CD14-positive monocyte (primary cell): ENCODE measurements at regions not wholly inside any gene's neighbourhood (a gene's known extent, or its start where the extent isn't known, plus 50 kb on each side); places are given as distances from the start of the nearest gene placed in this dataset.

ENCODE experiments used
- DNase-seq, 3 donors: peaks; one replicate each; pipeline ENCODE4 v3.0.0-alpha.2; 2011 to 2022
- H2AFZ ChIP-seq: 2 replicates; pipeline ENCODE4 v1.6.0; 2012; ENCODE audit warnings: mild to moderate bottlenecking, low read depth, low read length, inconsistent platforms; ENCODE audit not compliant: insufficient read depth, poor library complexity, severe bottlenecking
- H3K27ac ChIP-seq, 2 donors: 1 replicate in 1 of 2; 2 replicates in 1 of 2; pipeline ENCODE4 v1.5.1; 2012 to 2013; ENCODE audit warnings: low read length in 2 of 2, control low read depth in 1 of 2, inconsistent platforms in 1 of 2, low read depth in 1 of 2, mild to moderate bottlenecking in 1 of 2
- H3K27me3 ChIP-seq, 2 donors: one replicate each; pipeline versions ENCODE4 v1.6.0 to v1.6.1; 2011 to 2013; ENCODE audit warnings: low read length in 2 of 2; ENCODE audit not compliant: control insufficient read depth in 2 of 2, insufficient read depth in 2 of 2
- H3K36me3 ChIP-seq, 2 donors: replicated peaks in 1 of 2; 1 replicate in 1 of 2; 2 replicates in 1 of 2; pipeline versions ENCODE4 v1.5.1 to v1.6.1; 2012 to 2013; ENCODE audit warnings: low read length in 2 of 2, control low read depth in 1 of 2, inconsistent platforms in 1 of 2, mild to moderate bottlenecking in 1 of 2; ENCODE audit not compliant: insufficient read depth in 2 of 2, control insufficient read depth in 1 of 2
- H3K4me1 ChIP-seq, 2 donors: 1 replicate in 1 of 2; 2 replicates in 1 of 2; pipeline versions ENCODE4 v1.5.1 to v1.6.1; 2012 to 2013; ENCODE audit warnings: low read length in 2 of 2, control low read depth in 1 of 2, inconsistent platforms in 1 of 2, mild to moderate bottlenecking in 1 of 2, moderate library complexity in 1 of 2; ENCODE audit not compliant: insufficient read depth in 2 of 2, control insufficient read depth in 1 of 2
- H3K4me2 ChIP-seq: replicated peaks from 2 replicates; pipeline ENCODE3; 2012; ENCODE audit warnings: low read length, moderate library complexity, mild to moderate bottlenecking; ENCODE audit not compliant: poor library complexity, severe bottlenecking; ENCODE audit errors: extremely low read depth
- H3K4me3 ChIP-seq, 3 experiments: fragments of 200-600 bp in 1 of 3; sonication (generic) in 1 of 3; replicated peaks in 1 of 3; 1 replicate in 2 of 3; 2 replicates in 1 of 3; pipeline ENCODE4 v1.5.1; 2011 to 2013; ENCODE audit warnings: low read length in 3 of 3, mild to moderate bottlenecking in 3 of 3, control low read depth in 2 of 3, low read depth in 2 of 3, inconsistent platforms in 1 of 3, moderate library complexity in 1 of 3
- H3K79me2 ChIP-seq: 2 replicates; pipeline ENCODE4 v1.6.0; 2012; ENCODE audit warnings: mild to moderate bottlenecking, control low read depth, inconsistent platforms, low read length, moderate library complexity; ENCODE audit not compliant: insufficient read depth
- H3K9ac ChIP-seq: 2 replicates; pipeline ENCODE4 v1.6.0; 2017; ENCODE audit warnings: low read length, mild to moderate bottlenecking; ENCODE audit not compliant: insufficient read depth, poor library complexity, severe bottlenecking
- H3K9me3 ChIP-seq, 2 donors: replicated peaks in 1 of 2; 1 replicate in 1 of 2; 2 replicates in 1 of 2; pipeline versions ENCODE4 v1.5.1 to v1.6.1; 2012 to 2013; ENCODE audit warnings: low read length in 2 of 2, control low read depth in 1 of 2; ENCODE audit not compliant: control insufficient read depth in 1 of 2, insufficient read depth in 1 of 2
- H4K20me1 ChIP-seq: 2 replicates; pipeline ENCODE4 v1.6.0; 2012; ENCODE audit warnings: mild to moderate bottlenecking, low read length, control low read depth, moderate library complexity; ENCODE audit not compliant: insufficient read depth
- H3K27ac Mint-ChIP-seq, 7 donors: one replicate each; pipeline ENCODE4 v1.8.0; 2020; ENCODE audit warnings: mild to moderate bottlenecking in 7 of 7, mixed read lengths in 7 of 7, moderate library complexity in 6 of 7, inconsistent platforms in 2 of 7
- H3K27me3 Mint-ChIP-seq, 3 donors: one replicate each; pipeline ENCODE4 v1.8.0; 2021 to 2022; ENCODE audit warnings: low read depth in 3 of 3, mild to moderate bottlenecking in 3 of 3, mixed read lengths in 3 of 3, moderate library complexity in 3 of 3, inconsistent platforms in 1 of 3
- H3K36me3 Mint-ChIP-seq, 2 donors: one replicate each; pipeline ENCODE4 v1.8.0; 2020; ENCODE audit warnings: mixed read lengths in 2 of 2, inconsistent platforms in 1 of 2, mild to moderate bottlenecking in 1 of 2
- H3K4me1 Mint-ChIP-seq: one replicate; pipeline ENCODE4 v1.8.0; 2020; ENCODE audit warnings: mild to moderate bottlenecking, mixed read lengths
- H3K4me3 Mint-ChIP-seq, 2 donors: one replicate each; pipeline ENCODE4 v1.8.0; 2020; ENCODE audit warnings: mild to moderate bottlenecking in 2 of 2, mixed read lengths in 2 of 2, moderate library complexity in 1 of 2
- H3K9me3 Mint-ChIP-seq, 7 donors: one replicate each; pipeline ENCODE4 v1.8.0; 2020 to 2022; ENCODE audit warnings: mixed read lengths in 7 of 7, mild to moderate bottlenecking in 6 of 7, moderate library complexity in 6 of 7, inconsistent platforms in 2 of 7
- CTCF ChIP-seq: fragments of 200-600 bp; IDR thresholded peaks from one replicate; pipeline ENCODE4 v1.8.0; 2022; ENCODE audit warnings: antibody characterized with exemption, mild to moderate bottlenecking
- WGBS: methylation state at CpG from one replicate; pipeline ENCODE4 v1.1.5; 2013; ENCODE audit warnings: missing lambda C conversion rate; ENCODE audit not compliant: insufficient coverage; 5-methylcytosine and 5-hydroxymethylcytosine counted together
- intact Hi-C, 2 donors: fragments of 100-400 bp; cut with micrococcal nuclease; formaldehyde crosslinking; loops; one replicate each; pipeline versions ENCODE4 v1.15.0 to v1.15.1; 2023

GRCh38 chr10:108775911-108776475 lies 1147.3 kb downstream of the XPNPEP1 start:
- Histone ChIP-seq H2AFZ (no peak overlapping the region), H3K27me3 (no peaks in the 10 kb centered on the region), H4K20me1 (no peaks in the 10 kb centered on the region), H3K27ac (no peak overlapping the region), H3K36me3 (no peaks in the 10 kb centered on the region), H3K4me3 (no peak overlapping the region), H3K79me2 (no peaks in the 10 kb centered on the region), H3K4me1 (no peaks in the 10 kb centered on the region), H3K9me3 (no peaks in the 10 kb centered on the region), H3K4me2 (no peak overlapping the region), H3K9ac (no peak overlapping the region)
- H3K9me3 Mint-ChIP-seq, result peaks cover 0 to 2% (median 0%) of the 10 kb centered on the region in 7 donors
- peaks cover 0 to 1% (median 0%) of the 10 kb centered on the region in 3 donors for H3K27me3 Mint-ChIP-seq
- no peaks in the 10 kb centered on the region for H3K36me3 Mint-ChIP-seq
- no peak overlapping the region for H3K27ac Mint-ChIP-seq
- WGBS, result no CpG with 5 or more reads among the region's 3 CpGs
- no peaks in the 10 kb centered on the region for H3K4me1 Mint-ChIP-seq
- DNase-seq, result no peak
- H3K4me3 Mint-ChIP-seq, result no peak overlapping the region
- TF ChIP-seq CTCF, result no peak
- intact Hi-C loops, result no loop called here

GRCh38 chr10:108771106-108771505 lies 1152.2 kb downstream of the XPNPEP1 start:
- peaks cover 0 to 1% (median 0%) of the 10 kb centered on the region in 3 donors for H3K27me3 Mint-ChIP-seq
- Histone ChIP-seq H3K4me1 (no peaks in the 10 kb centered on the region), H3K27ac (no peak overlapping the region), H3K4me3 (no peak overlapping the region), H3K9ac (no peak overlapping the region), H4K20me1 (no peaks in the 10 kb centered on the region), H3K9me3 (no peaks in the 10 kb centered on the region), H3K4me2 (no peak overlapping the region), H3K79me2 (no peaks in the 10 kb centered on the region), H3K36me3 (no peaks in the 10 kb centered on the region), H2AFZ (no peak overlapping the region), H3K27me3 (no peaks in the 10 kb centered on the region)
- no peaks in the 10 kb centered on the region for H3K4me1 Mint-ChIP-seq
- intact Hi-C loops, result no loop called here
- no peaks in the 10 kb centered on the region for H3K36me3 Mint-ChIP-seq
- H3K27ac Mint-ChIP-seq, result no peak overlapping the region
- no peak for TF ChIP-seq CTCF
- H3K9me3 Mint-ChIP-seq, result peaks cover 0 to 3% (median 0%) of the 10 kb centered on the region in 7 donors
- no peak for DNase-seq
- H3K4me3 Mint-ChIP-seq, result no peak overlapping the region
